ENCODE measurements at regions not wholly inside any gene's neighbourhood (a gene's known extent, or its start where the extent isn't known, plus 50 kb on each side); places are given as distances from the start of the nearest gene placed in this dataset.
"Not testable (repeated sequence)": the region's sequence is repeated elsewhere in the genome, so short reads cannot be mapped to it uniquely, and the experiment has no call there.

- ChIA-PET POLR2A (no interaction called here), CTCF (no interaction called here)
- no peak for DNase-seq (ENCODE audit: low read depth, low spot score)
- H3K4me3 ChIP-seq (ENCODE audit: low read depth, low read length) = no peak overlapping the region
- no peak for TF ChIP-seq CTCF (IDR thresholded peaks at IDR 0.05; ENCODE audit: insufficient read depth, low read length, missing control alignments)
These were observed 107.9 kb upstream of the ZNF469 start for GRCh38 chr16:88274847-88275246.

GRCh38 chr16:88275336-88276122, 107.2 kb upstream of the ZNF469 start:
- CTCF ChIA-PET; POLR2A ChIA-PET; DNase-seq (ENCODE audit: low read depth, low spot score); H3K4me3 ChIP-seq (ENCODE audit: low read depth, low read length): not testable (repeated sequence)

DNA sequence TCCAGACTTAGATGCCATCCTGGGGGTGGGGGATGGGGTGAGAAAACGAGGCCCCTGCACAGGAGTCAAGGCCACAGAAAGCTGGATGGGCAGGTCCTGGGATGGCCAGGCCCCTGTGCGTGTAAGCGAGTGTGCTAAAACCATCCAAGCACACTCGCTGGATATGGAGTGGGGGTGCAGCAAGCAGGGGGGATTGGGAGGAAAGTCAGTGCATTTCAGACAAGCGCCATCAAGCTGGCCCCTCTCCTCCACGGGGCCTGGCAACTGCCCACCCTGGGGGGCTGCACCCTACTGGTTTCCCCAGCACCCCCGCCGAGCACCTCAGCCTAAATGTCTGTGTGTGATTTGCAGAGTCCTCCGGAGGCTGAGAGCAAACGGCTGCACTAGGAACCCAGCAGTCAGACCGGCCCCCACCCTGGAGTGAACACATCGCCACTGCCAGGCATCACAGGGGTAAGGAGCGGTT, 106.6 kb upstream of the ZNF469 start:
- CTCF ChIA-PET = not testable (repeated sequence)

GRCh38 chr16:88276591-88276990, 106.2 kb upstream of the ZNF469 start:
- CTCF ChIA-PET = no interaction called here
- TF ChIP-seq CTCF (IDR thresholded peaks at IDR 0.05; ENCODE audit: insufficient read depth, low read length, missing control alignments) = no peak

More for the DNA sequence above, 106.6 kb upstream of the ZNF469 start:
- H3K4me3 ChIP-seq (ENCODE audit: low read depth, low read length); POLR2A ChIA-PET; DNase-seq (ENCODE audit: low read depth, low spot score): not testable (repeated sequence)

GRCh38 chr16:88279998-88280397, 102.8 kb upstream of the ZNF469 start:
- POLR2A ChIA-PET = no interaction called here
- CTCF ChIA-PET = no interaction called here
- no peak for DNase-seq (ENCODE audit: low read depth, low spot score)
- TF ChIP-seq CTCF (IDR thresholded peaks at IDR 0.05; ENCODE audit: insufficient read depth, low read length, missing control alignments) = no peak
- no peak overlapping the region for H3K4me3 ChIP-seq (ENCODE audit: low read depth, low read length)

More at GRCh38 chr16:88276591-88276990, 106.2 kb upstream of the ZNF469 start:
- POLR2A ChIA-PET = no interaction called here
- no peak for DNase-seq (ENCODE audit: low read depth, low spot score)
- H3K4me3 ChIP-seq (ENCODE audit: low read depth, low read length) = no peak overlapping the region

DNA sequence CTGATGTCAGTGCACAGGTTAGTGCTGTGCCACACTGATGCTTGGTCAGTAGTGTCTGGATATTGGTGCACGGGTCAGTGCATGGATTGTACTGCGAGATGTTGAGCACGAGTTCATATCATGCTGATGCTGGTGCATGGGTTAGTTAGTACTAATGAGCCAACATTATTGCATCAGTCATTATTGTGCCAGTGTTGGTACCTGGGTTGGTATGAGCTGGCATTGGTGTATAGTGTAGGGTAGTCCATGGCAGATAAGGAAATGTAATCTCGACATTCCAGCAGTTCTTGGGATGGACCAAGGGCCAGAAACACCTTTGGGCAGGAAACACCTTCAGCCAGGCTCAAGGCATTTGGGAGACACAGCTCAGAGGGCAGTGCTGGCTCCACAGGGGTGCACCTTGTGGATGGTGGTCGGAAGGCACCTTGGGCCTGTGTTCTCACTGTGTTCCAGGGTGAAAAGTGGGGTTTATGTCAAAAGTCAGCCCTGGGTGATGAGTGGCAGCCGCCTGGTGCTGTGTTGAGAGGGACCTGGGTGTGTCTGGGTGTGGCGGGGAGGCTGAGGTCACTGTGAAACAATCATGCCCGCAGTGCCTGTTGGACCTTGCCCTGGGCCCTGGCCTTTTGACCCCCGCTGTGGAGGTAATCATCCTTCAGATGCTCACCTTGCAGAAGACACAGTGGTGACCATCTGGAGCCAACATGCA, 100.7 kb upstream of the ZNF469 start:
- no peak for TF ChIP-seq CTCF (IDR thresholded peaks at IDR 0.05; ENCODE audit: insufficient read depth, low read length, missing control alignments)
- no peak overlapping the region for H3K4me3 ChIP-seq (ENCODE audit: low read depth, low read length)
- no peak for DNase-seq (ENCODE audit: low read depth, low spot score)
- ChIA-PET CTCF (interaction anchor here (1.4 kb wide), 1 partner anchor 9 kb away, joined by 3 read pairs; no protein-coding TSS in a partner anchor), POLR2A (interaction anchor here (0.7 kb wide), 1 partner anchor 20 kb away, joined by 3 read pairs; no protein-coding TSS in a partner anchor)

GRCh38 chr16:88282564-88283395, 100.0 kb upstream of the ZNF469 start:
- DNase-seq (ENCODE audit: low read depth, low spot score) = no peak
- ChIA-PET CTCF (interaction anchor here (1.4 kb wide), 1 partner anchor 8 kb away, joined by 3 read pairs; no protein-coding TSS in a partner anchor), POLR2A (interaction anchor here (0.8 kb wide), 1 partner anchor 21 kb away, joined by 3 read pairs; no protein-coding TSS in a partner anchor)
- H3K4me3 ChIP-seq (ENCODE audit: low read depth, low read length) = no peak overlapping the region
- no peak for TF ChIP-seq CTCF (IDR thresholded peaks at IDR 0.05; ENCODE audit: insufficient read depth, low read length, missing control alignments)

Measured in AG04449 (cell line).